Lower leg skin (tissue), 3 donors: ENCODE measurements at regions not wholly inside any gene's neighbourhood (a gene's known extent, or its start where the extent isn't known, plus 50 kb on each side); places are given as distances from the start of the nearest gene placed in this dataset.

ENCODE experiments used
- CTCF ChIP-seq, 3 donors: fragments of 450-650 bp; IDR thresholded peaks; one replicate each; pipeline ENCODE4 v1.5.1; 2016; ENCODE audit warnings: antibody characterized with exemption in 3 of 3, mild to moderate bottlenecking in 3 of 3, moderate library complexity in 2 of 3
- POLR2A ChIP-seq, 2 donors: fragments of 450-650 bp; IDR thresholded peaks; one replicate each; pipeline ENCODE4 v1.6.1; 2016 to 2017; ENCODE audit warnings: antibody characterized with exemption in 2 of 2, mild to moderate bottlenecking in 1 of 2, moderate library complexity in 1 of 2

GRCh38 chr5:174301848-174302625 is 256.5 kb downstream of the NSG2 start:
- TF ChIP-seq POLR2A (IDR thresholded peaks at IDR 0.05) (no peak), CTCF (IDR thresholded peaks at IDR 0.05) (no peak)
